Kasumi-1 (cell line): ENCODE measurements at regions not wholly inside any gene's neighbourhood (a gene's known extent, or its start where the extent isn't known, plus 50 kb on each side); places are given as distances from the start of the nearest gene placed in this dataset.

Experiments
- DNase-seq, 2 experiments: peaks; one replicate each; lab custom pipeline; 2025; lab: John Stamatoyannopoulos, UW

- DNase-seq, result no peak
Measured at GRCh38 chr4:30939684-30940083, 219.5 kb downstream of the PCDH7 start.

GRCh38 chr4:30941641-30942040 lies 221.5 kb downstream of the PCDH7 start:
- DNase-seq, result no peak

GRCh38 chr4:30943356-30943755 lies 223.2 kb downstream of the PCDH7 start:
- no peak for DNase-seq

GRCh38 chr4:30945586-30945985 lies 225.4 kb downstream of the PCDH7 start:
- DNase-seq, result no peak

- DNase-seq, result no peak
Measured at GRCh38 chr4:30946288-30946687, 226.1 kb downstream of the PCDH7 start.

- no peak for DNase-seq
Measured at GRCh38 chr4:30948653-30949052, 228.5 kb downstream of the PCDH7 start.

GRCh38 chr4:30950737-30951136 lies 230.6 kb downstream of the PCDH7 start:
- DNase-seq, result no peak

- no peak for DNase-seq
Measured at GRCh38 chr4:30952526-30953219, 232.5 kb downstream of the PCDH7 start.

- DNase-seq, result no peak
Measured at GRCh38 chr4:30953799-30954198, 233.6 kb downstream of the PCDH7 start.

- no peak for DNase-seq
Measured at GRCh38 chr4:30956916-30957315, 236.7 kb downstream of the PCDH7 start.

- DNase-seq, result no peak
Measured at GRCh38 chr4:30957706-30958105, 237.5 kb downstream of the PCDH7 start.

GRCh38 chr4:30959781-30960485 lies 239.8 kb downstream of the PCDH7 start:
- DNase-seq, result no peak

- DNase-seq, result no peak
Measured at GRCh38 chr4:30962939-30963338, 242.8 kb downstream of the PCDH7 start.

- no peak for DNase-seq
Measured at GRCh38 chr4:30968926-30969325, 248.8 kb downstream of the PCDH7 start.

GRCh38 chr4:30972542-30972941 lies 252.4 kb downstream of the PCDH7 start:
- DNase-seq, result no peak

GRCh38 chr4:30973993-30974392 lies 253.8 kb downstream of the PCDH7 start:
- no peak for DNase-seq

GRCh38 chr4:30979402-30979801 lies 259.2 kb downstream of the PCDH7 start:
- DNase-seq, result no peak

- no peak for DNase-seq
Measured at GRCh38 chr4:30989508-30989907, 269.3 kb downstream of the PCDH7 start.

- DNase-seq, result no peak
Measured at GRCh38 chr4:30996841-30997240, 276.7 kb downstream of the PCDH7 start.

- DNase-seq, result no peak
Measured at GRCh38 chr4:31005037-31005436, 284.9 kb downstream of the PCDH7 start.

- no peak for DNase-seq
Measured at GRCh38 chr4:31007858-31008257, 287.7 kb downstream of the PCDH7 start.

GRCh38 chr4:31009926-31010325 lies 289.8 kb downstream of the PCDH7 start:
- DNase-seq, result no peak

GRCh38 chr4:31015123-31015522 lies 295.0 kb downstream of the PCDH7 start:
- DNase-seq, result no peak
